Ectodermal cell (in vitro differentiated cells): ENCODE measurements at regions not wholly inside any gene's neighbourhood (a gene's known extent, or its start where the extent isn't known, plus 50 kb on each side); places are given as distances from the start of the nearest gene placed in this dataset.

Source experiments
- H3K27ac ChIP-seq: 2 replicates; pipeline ENCODE4 v1.7.0; 2013; ENCODE audit warnings: mild to moderate bottlenecking, low read depth, low read length; ENCODE audit not compliant: insufficient read depth, poor library complexity, severe bottlenecking
- H3K27me3 ChIP-seq: 2 replicates; pipeline ENCODE4 v1.7.0; 2013; ENCODE audit warnings: mild to moderate bottlenecking, low read length; ENCODE audit not compliant: insufficient read depth, control insufficient read depth, poor library complexity, severe bottlenecking
- H3K36me3 ChIP-seq: one replicate; pipeline ENCODE4 v1.7.0; 2013; ENCODE audit warnings: low read length; ENCODE audit not compliant: control insufficient read depth, insufficient read depth
- H3K4me1 ChIP-seq: one replicate; pipeline ENCODE4 v1.7.0; 2013; ENCODE audit warnings: low read length; ENCODE audit not compliant: control insufficient read depth, insufficient read depth
- H3K4me3 ChIP-seq: 2 replicates; pipeline ENCODE4 v1.7.0; 2013; ENCODE audit warnings: low read depth, low read length, control low read depth; ENCODE audit not compliant: insufficient read depth
- H3K9me3 ChIP-seq: 2 replicates; pipeline ENCODE4 v1.7.0; 2013; ENCODE audit warnings: mild to moderate bottlenecking, low read length, moderate library complexity; ENCODE audit not compliant: control insufficient read depth
- WGBS, 2 experiments: methylation state at CpG; one replicate each; pipeline ENCODE4 v1.1.7; 2013; ENCODE audit warnings: missing lambda C conversion rate in 2 of 2; 5-methylcytosine and 5-hydroxymethylcytosine counted together

DNA sequence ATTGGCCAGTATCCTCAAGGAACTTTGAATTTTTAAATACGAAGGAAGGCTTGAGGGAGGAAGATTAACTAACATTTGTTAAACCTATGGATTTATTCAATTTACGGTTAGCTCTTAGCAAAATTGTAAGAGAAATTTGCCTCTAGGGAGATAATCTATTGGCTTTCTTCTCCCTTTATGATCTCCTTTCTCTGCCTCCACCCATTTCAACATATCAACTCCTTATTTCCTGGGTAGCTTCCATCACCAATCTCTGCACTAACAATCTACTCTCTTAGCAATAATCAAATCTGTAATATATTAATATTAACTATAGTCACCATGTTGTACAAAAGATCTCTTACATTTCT, 233.9 kb upstream of the CSNK1A1L start:
- Histone ChIP-seq H3K27ac (no peak overlapping the region), H3K36me3 (no peaks in the 10 kb centered on the region), H3K9me3 (no peaks in the 10 kb centered on the region), H3K4me1 (no peaks in the 10 kb centered on the region), H3K27me3 (no peaks in the 10 kb centered on the region), H3K4me3 (no peak overlapping the region)
- WGBS, 2 experiments = 86 to 98% methylated on average over 2 of the region's 2 CpGs

DNA sequence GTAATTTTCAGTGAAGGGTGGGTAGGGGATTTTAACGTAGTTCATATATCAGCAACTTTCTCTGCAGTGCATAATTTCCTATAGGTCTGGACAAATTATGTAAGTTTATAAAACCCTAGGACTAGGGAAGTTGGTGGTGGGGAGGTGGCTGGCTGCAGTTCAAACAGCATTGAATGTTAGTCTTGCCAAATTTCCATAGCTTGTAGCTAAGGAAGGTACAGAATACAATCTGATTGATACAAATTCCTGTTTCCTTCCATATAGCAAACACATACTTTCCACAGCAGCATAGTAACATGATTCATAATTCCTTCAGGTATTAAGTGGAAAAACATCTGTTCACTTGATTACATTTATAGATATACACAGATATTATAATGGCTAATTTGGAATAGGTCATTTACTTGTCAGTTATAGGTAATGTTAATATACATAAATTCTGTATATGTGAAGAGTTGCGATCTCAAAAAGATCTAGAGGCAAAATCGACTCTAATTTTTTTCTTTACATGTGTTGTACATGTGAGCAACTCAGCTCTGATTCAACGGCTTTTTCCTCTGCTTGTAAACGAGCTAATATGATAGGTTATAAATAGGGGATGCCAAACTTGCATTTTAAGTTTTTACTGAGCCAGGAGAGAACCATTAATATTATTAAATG, 233.4 kb upstream of the CSNK1A1L start:
- H3K27me3 ChIP-seq = no peaks in the 10 kb centered on the region
- H3K9me3 ChIP-seq = no peaks in the 10 kb centered on the region
- no peak overlapping the region for H3K27ac ChIP-seq
- H3K4me3 ChIP-seq = no peak overlapping the region
- H3K36me3 ChIP-seq = no peaks in the 10 kb centered on the region
- H3K4me1 ChIP-seq = no peaks in the 10 kb centered on the region
- 71 to 74% methylated on average over 4 to 5 of the region's 5 CpGs for WGBS, 2 experiments

DNA sequence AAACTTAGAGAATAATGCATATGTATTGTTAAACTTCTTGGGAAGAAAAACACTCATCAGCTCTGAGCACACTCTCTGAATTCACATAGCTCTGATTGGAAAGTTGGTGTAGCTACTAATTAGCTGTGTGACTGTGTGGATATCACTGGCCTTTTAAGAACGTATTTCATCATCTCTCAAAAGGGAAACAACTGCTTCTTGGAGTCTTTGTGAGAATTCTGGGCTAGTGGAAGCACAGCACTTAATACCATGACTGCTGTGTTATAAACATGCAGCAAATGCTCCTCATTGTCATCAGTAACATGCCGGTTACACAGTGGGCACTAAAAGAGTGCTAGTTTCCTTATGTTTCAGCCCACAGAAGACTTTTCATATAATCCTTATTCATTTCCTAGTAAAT, 220.9 kb upstream of the CSNK1A1L start:
- Histone ChIP-seq H3K27ac (no peak overlapping the region), H3K4me3 (no peak overlapping the region), H3K27me3 (no peaks in the 10 kb centered on the region), H3K36me3 (no peaks in the 10 kb centered on the region), H3K9me3 (no peaks in the 10 kb centered on the region), H3K4me1 (no peaks in the 10 kb centered on the region)
- WGBS, 2 experiments = 82 to 93% methylated on average over 2 of the region's 2 CpGs

DNA sequence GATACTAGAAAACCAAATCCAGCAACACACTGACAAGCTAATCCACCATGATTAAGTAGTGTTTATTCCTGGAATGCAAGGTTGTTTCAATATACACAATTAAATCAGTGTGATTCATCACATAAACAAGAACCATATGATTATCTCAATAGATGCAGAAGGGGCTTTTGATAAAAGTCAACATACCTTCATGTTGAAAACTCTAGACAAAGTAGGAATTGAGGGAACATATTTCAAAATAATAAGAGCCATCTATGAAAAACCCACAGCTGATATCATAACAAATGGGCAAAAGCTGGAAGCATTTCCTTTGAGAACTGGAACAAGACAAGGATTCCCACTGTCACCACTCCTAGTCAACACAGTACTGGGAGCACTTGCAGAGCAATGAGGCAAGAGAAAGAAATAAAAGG, 213.6 kb upstream of the CSNK1A1L start:
- no peaks in the 10 kb centered on the region for H3K27me3 ChIP-seq
- no peaks in the 10 kb centered on the region for H3K4me1 ChIP-seq
- H3K4me3 ChIP-seq = no peak overlapping the region
- no peaks in the 10 kb centered on the region for H3K9me3 ChIP-seq
- no peak overlapping the region for H3K27ac ChIP-seq
- no peaks in the 10 kb centered on the region for H3K36me3 ChIP-seq

DNA sequence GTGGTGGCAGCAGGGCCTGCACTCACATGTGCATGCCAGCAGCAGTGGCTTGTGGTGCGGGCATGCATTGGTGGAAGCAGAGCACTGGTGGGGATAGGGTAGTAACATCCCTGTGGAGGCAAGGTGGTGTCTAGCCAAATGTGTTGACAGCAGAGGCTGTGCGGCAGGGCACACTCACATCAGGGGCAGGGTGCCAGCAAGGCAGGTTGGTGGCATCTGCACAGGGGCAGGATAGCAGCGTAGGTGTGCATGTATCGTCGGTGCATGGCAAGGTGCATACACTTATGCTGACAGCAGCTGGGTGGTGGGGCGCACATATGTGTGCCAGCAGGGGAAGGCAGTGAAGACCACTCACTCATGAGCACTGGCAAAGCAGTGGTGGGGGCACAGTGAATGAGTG, 211.5 kb upstream of the CSNK1A1L start:
- H3K4me3 ChIP-seq = no peak overlapping the region
- H3K9me3 ChIP-seq = no peaks in the 10 kb centered on the region
- H3K27me3 ChIP-seq = no peaks in the 10 kb centered on the region
- H3K27ac ChIP-seq = no peak overlapping the region
- no peaks in the 10 kb centered on the region for H3K4me1 ChIP-seq
- WGBS, 2 experiments = 87 to 88% methylated on average over 6 of the region's 6 CpGs
- no peaks in the 10 kb centered on the region for H3K36me3 ChIP-seq

DNA sequence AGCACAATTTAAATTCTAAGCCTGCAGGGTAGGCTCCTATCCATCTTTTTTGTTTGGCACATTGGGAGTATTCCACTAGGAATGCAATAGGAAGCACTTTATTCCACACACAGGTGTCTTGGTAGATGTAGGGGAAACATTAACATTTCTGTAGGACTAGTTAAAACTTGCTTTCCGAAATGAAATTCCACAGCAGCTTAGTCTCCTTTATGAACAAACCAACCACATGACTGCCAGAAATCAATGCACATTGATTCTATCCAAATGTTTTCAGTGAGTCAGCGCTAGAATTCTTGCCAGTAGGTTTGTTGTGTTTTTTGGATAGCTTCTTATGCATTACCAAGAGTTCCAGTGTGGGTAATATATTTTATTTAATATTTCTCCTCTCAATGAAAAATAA, 207.9 kb upstream of the CSNK1A1L start:
- 83 to 100% methylated on average over 1 to 2 of the region's 2 CpGs for WGBS, 2 experiments
- Histone ChIP-seq H3K4me3 (no peak overlapping the region), H3K27me3 (no peaks in the 10 kb centered on the region)

DNA sequence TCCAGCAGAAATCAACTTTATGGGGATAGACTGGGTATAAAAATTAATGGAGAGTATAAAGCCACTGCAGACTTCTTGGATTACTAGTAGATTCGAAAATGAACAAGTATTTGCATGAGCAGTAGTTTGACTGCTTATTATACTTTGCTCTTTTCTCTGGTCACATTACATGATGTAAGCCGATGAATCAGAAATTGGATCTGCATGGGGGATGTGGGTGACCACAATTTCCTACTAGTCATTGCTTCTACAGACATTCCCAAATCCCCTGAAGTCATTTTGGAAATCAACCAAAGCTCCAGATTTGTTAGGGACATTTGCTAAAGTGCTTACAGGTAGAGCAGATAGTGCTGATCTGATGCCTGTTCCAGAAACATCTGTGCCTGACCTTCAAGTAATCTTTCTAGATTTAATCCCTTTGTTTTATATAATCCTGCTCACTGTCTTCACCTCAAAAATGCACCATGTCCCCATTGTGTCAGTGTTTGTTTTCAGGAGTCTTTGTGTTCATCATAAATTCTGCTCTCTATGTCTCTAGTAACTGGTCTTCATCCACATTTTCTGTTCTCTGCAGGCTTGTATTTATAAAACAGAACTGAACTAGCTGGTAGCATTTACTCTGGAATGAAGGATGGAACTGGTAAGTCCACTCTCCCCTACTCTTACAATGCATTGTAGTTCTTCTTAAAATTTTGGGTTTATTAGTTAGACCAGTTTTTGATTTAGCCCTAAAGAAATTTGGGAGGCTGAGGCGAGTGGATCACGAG, 201.5 kb upstream of the CSNK1A1L start:
- Histone ChIP-seq H3K4me3 (no peak overlapping the region), H3K4me1 (no peaks in the 10 kb centered on the region), H3K27me3 (no peaks in the 10 kb centered on the region), H3K27ac (no peak overlapping the region), H3K9me3 (no peaks in the 10 kb centered on the region), H3K36me3 (no peaks in the 10 kb centered on the region)
- WGBS, 2 experiments = 90 to 95% methylated on average over 4 of the region's 4 CpGs

More for the DNA sequence above, 207.9 kb upstream of the CSNK1A1L start:
- no peaks in the 10 kb centered on the region for H3K9me3 ChIP-seq
- H3K4me1 ChIP-seq = no peaks in the 10 kb centered on the region
- H3K36me3 ChIP-seq = no peaks in the 10 kb centered on the region
- H3K27ac ChIP-seq = no peak overlapping the region

DNA sequence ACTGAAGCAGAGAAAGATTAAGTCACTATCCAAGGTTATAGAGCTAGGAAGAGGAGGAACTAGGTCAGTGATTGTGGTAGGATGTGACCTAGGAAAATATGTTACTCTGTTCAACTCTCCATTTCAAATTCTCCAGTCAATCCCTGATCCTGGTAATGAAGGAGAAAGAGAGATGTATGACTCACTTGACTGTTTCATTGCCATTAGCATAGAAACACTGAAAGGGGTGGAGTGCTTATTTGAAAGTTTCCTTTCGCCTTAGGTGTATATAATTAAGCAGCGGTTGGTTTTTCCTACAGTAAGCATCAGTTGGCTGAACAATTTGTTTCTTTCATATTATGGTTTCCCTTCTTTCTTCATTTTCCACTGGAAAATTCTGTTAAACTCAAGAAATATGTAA, 198.1 kb upstream of the CSNK1A1L start:
- Histone ChIP-seq H3K4me1 (no peaks in the 10 kb centered on the region), H3K27ac (no peak overlapping the region), H3K9me3 (no peaks in the 10 kb centered on the region), H3K36me3 (no peaks in the 10 kb centered on the region), H3K4me3 (no peak overlapping the region), H3K27me3 (no peaks in the 10 kb centered on the region)
- WGBS, 2 experiments = 85 to 89% methylated on average over 2 of the region's 2 CpGs

DNA sequence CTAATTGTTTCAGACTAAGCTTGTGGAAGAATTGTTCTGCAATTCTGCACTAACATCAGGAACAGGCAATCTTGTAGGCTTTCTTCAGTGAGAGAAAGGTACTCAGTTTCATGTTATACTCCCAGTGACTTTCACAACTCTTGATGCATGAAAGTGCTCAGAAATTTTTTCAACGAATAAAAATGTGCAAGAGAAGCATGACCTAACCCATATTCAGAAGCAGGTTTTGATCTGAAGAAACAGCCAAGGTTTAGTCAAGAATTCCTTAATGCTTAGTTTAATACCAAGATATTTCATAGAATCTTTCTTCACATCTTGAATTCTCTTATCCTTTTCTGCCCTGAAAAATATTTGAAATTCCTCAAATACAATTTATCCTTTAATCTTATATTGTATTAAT, 197.2 kb upstream of the CSNK1A1L start:
- no peak overlapping the region for H3K4me3 ChIP-seq
- no peaks in the 10 kb centered on the region for H3K27me3 ChIP-seq
- H3K4me1 ChIP-seq = no peaks in the 10 kb centered on the region
- no peak overlapping the region for H3K27ac ChIP-seq
- WGBS, 2 experiments = 86 to 87% methylated on average over 1 of the region's 1 CpG
- H3K9me3 ChIP-seq = no peaks in the 10 kb centered on the region
- H3K36me3 ChIP-seq = no peaks in the 10 kb centered on the region

DNA sequence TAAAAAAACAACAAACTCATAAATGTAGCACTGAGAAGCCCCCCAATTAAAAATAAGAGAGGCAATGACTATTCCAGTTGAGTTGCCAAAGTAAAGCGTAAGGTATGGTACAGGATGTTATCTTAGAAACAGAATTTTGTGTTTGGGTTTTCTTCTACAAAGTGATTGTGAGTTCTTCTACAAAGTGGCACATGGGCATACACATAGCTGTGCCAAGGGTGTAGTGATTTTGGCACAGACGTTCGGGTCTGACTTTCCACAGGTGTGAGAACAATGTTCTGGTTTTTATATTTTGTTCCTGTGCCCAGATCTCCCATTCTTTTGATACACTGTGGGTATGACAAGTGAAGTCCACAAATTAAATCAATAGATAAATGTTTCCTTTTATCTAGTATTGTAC, 190.1 kb upstream of the CSNK1A1L start:
- Histone ChIP-seq H3K4me1 (no peaks in the 10 kb centered on the region), H3K27ac (no peak overlapping the region), H3K9me3 (no peaks in the 10 kb centered on the region), H3K4me3 (no peak overlapping the region), H3K27me3 (no peaks in the 10 kb centered on the region), H3K36me3 (no peaks in the 10 kb centered on the region)
- WGBS, 2 experiments = 90 to 93% methylated on average over 3 of the region's 3 CpGs
